ENCODE measurements at regions not wholly inside any gene's neighbourhood (a gene's known extent, or its start where the extent isn't known, plus 50 kb on each side); places are given as distances from the start of the nearest gene placed in this dataset.
"Not testable (repeated sequence)": the region's sequence is repeated elsewhere in the genome, so short reads cannot be mapped to it uniquely, and the experiment has no call there.

DNA sequence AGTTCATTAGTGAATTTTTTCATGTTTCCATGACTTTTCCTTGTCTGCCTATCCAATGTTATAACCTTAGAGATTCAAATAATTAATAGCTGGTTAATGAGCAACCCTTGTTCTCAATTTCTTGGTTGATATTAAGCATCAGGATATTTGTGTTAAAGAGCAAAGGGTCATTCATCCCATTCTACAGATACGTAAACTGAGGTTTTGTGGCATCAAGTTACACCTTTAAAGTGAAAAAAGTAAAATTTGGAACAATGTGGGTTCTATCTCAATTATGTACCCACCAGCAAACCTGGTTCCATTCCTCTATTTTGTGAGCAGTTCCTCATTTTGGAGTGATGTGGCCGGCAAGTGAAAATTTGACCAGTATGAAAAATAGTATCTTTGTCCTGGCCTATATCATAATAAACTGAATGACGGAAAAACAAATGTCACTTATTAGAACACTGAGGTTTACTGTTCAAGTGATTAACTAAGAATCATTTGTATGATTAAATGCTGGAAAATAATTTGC is 220.5 kb upstream of the ATP5MC3 start:
- DNase-seq = no peak

DNA sequence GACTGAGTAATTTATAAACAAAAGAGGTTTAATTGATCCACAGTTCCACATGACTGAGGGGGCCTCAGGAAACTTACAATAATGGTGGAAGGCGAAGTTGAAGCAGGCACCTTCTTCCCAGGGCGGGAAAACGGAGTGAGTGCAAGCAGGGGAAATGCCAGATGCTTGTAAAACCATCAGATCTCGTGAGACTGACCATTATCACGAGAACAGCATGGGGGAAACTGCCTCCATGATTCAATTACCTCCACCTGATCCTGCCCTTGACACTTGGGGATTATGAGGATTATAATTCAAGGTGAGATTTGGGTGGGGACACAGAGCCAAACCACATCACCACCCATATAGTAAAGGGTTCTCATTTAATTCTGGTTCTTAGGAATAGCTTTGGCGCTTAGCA is 219.5 kb upstream of the ATP5MC3 start:
- DNase-seq = no peak

DNA sequence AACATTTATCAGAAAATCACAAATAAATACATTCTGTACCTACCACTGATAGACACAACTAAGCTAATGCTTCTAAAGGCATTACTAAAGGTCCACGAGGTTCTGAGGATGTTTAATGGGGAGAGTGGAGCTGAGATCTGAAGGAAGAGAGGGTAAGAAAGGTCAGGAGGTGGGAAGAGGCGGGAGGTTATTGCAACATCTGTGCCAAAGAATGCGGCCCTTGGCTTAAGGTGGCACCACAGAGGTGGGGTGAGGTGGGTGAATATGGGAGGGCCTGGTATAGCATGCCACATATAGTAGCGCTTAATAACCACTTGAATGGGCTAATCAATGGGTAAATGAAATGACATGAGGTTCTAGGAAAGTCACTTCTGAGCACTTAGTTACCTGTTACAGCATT is 217.8 kb upstream of the ATP5MC3 start:
- no peak for DNase-seq

DNA sequence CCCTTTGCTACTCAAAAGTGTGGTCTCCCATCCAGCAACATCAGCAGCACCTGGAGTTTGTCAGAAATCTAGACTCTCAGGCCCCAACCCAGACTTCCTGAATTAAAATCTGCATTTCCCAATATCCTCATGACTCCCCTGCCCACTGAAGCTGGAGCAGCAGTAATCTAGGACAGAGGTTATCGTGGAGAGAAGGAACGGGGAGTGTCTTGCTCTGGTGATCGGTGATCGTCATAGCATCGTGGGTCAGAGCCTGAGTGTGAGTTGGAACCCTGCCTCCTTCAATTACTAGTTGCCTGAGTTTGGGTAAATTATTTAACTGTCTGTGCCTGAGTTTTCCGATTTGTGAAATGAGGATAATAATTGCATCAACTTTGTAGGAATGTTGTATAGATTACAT is 217.3 kb upstream of the ATP5MC3 start:
- no peak for DNase-seq

DNA sequence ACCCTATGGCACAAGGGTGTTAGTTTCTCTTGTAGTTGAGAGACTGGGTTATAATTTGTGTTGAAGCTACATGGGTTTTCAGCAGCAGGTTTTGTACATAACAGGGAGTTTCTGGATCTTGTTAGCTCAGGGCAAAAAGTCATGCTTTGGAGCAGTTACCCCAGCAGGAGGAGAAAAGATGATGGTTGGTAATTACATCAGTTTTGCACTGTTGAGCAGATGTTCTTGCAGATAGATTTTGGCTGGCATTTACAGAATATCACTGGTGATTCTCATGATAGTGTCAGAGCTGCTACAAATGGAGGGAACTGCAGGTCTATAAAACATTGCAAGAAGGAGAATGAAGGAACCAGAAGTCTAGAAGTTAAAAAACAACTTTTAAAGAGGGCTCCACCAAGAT is 215.2 kb upstream of the ATP5MC3 start:
- no peak for DNase-seq

DNA sequence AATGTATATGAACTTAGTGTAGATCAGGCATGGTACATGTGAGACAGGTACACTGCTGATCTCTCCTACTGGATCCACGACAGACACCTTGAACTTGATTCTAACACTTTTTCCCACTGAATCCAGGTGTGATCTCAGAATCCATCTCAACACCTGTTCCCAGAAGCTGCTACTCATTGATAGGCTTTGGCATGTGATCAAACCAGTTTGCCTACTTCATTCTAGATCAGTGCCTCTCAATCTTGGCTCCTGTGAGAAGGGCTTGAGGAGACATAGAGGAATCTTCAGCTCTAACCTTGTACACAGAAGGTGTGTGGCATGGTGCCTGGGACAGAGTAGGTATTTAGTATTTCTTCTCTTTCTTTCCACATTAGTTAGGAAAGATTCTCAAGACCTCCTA is 212.3 kb upstream of the ATP5MC3 start:
- DNase-seq = no peak

DNA sequence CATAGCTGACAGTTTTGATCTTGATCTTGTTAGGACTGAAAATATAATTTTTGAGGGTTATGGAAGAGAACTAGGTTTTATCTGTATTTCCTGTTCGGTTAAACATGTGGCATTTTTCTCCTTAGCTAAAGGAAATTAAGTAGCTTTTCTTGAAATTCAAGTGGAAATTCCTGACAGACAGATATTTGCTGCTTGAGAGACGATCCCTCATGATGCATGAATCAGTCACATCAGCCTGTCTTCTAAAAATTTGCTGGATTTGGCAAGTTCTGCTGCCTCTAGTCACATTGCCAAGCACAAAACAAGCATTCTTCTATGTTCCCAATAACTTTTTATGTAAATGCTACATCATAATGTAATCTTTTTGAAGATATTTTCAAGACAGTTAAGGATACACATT is 201.8 kb upstream of the ATP5MC3 start:
- no peak for DNase-seq

DNA sequence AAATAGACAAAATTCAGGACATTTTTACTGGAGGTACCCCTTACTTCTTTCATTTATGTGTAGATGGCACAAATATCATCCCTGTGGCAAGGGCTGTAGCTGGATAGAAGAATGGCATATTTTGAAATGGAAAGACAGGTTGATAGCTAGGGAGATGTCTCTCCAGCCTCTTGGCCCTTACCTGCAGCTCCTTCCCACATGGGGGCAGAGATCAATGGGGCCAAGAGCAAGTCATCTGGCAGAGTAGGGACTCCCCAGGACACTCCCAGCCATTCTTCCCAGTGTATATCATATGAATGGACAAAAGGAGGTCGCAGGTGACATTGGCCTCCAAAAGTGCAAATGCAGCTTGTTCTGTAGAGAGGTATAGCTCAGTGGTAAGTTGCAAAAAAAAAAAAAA is 192.2 kb upstream of the ATP5MC3 start:
- no peak for DNase-seq

DNA sequence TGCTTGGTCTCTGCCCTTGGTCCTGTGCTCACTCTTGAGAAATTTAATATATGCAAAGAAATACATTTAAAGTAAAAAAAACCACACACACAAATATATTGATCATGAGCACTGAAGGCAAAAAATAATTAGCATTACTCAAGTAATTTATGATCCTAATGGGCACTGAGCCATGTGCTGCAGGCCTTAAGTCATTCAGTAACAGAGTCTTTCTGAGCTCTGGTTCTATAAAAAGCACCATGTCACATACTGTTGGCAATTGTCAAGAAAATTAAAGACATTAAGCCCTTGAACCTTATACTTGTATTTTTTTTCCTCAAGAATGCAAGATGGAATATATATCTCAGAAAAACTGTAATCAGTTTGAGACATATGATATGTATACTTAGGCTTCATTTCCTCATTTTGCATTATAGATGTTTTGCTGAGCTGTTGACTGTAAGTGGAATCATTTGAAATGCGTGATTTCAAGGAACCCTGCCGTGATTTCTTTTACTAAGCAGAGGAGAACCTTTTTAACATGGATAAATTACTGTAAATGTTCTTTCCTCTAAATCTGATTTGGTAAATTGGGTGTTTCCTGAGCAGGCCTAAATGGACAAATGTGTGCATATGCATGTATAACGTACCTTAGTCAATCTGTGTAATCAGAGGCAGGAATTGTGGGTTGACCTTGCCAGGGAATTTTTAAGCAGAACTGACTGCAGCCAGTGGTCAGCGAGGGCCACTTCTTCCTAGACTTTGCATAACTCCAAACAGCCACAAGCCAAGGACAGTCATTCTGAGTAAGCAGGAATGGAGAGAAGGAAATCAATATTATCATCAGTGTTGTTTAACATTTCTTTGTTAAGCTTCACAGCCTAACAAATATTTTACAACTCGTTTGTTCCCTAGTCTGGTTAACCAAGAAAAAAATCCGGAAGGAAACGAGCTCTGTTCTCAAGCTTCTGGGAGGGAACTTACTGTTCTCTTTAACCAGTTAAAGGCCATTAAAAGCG is 191.5 kb upstream of the ATP5MC3 start:
- DNase-seq = peak; percentile 96 to 99

GRCh38 chr2:175371378-175371777 is 189.9 kb upstream of the ATP5MC3 start:
- peak; percentile 19 to 45 for DNase-seq

DNA sequence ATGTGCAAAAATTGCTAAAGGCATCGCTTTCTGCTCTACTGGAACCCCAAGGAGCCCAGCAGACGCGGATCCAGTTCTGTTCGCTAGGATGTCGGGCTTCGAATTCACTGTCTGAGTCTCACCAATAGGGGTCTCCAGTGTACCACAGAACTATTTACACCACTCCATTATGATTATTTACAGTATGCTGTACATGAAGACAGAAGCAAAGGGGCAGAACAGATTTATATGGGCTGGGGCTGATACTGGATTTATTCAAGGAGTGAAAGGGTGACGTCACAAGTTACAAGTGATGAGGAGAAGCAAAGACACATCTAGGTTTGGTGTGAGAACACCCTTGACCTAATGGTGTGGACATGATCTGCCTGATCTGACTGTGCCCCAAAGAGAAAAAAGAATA is 185.3 kb upstream of the ATP5MC3 start:
- peak; percentile 87 to 97 for DNase-seq

- no peak for DNase-seq
Observed at GRCh38 chr2:175363699-175364098, 182.2 kb upstream of the ATP5MC3 start.

DNA sequence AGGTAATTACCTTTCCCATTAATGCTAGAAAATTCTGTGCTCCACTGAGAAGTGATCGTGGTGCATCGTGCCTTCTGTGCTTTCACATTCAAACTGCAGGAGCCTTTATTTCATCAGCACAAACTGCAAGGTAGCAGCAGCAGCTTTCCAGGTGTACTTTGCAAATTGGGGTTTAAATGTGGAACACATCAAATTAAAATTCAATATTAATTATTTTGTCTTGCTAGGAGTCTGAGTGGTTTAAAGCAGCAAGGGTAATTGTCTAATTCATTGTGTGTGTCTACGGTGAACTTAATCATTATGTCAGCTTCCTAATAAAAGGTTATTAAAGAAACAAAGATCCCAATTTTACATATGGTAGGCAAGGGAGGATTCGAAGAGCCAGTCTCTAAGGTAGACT is 180.8 kb upstream of the ATP5MC3 start:
- no peak for DNase-seq

DNA sequence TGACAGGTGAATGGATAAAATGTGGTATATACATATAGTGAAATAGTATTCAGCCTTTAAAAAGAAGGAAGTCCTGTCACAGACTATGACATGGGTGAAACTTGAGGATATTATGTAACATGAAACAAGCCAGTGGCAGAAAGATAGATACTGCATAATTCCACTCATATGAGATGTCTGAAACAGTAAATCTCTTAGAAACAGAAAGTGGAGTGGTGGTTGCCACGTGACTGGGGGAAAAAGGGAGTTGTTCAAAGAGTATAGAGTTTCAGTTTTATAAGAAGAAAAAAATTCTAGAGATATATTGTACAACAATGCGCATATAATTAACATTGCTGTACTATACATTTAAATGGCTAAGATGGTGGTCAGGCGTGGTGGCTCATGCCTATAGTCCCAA is 178.2 kb upstream of the ATP5MC3 start:
- DNase-seq = no peak

DNA sequence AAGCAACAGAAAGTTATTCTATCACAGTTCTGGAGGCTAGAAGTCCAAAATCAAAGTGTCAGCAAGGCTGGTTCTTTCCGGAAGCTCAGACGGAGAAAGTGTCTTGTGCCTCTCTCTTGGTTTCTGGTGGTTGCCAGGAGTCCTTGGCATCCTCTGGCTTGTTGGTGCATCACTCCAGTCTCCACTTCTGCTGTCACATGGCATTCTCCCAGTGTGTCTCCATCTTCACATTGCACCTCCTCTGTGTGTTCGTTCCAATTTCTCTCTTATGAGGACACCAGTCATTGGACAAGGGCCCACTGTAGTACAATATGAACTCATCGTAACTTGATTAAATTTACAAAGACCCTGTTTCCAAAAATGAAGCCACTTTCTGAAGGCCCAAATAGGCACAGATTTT is 175.4 kb upstream of the ATP5MC3 start:
- no peak for DNase-seq

DNA sequence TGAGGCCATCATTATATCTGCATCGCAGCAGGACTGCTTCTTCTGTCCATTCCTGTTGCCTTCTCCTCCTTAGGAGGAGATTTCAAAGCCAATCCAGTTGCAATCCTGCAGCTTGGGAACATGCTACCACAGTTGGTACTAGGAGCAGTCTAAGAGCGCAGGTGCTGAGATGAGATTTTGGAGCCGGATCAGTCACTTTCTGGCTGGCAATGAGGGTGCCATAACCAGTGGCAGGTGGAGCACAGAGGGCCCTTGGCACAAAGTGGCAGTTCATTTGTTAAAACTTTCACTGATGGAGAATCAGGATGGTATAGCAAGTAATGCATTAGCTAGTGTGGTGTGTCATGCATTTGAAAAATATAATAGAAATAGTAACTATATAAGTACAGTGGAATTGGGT is 173.7 kb upstream of the ATP5MC3 start:
- DNase-seq = no peak

DNA sequence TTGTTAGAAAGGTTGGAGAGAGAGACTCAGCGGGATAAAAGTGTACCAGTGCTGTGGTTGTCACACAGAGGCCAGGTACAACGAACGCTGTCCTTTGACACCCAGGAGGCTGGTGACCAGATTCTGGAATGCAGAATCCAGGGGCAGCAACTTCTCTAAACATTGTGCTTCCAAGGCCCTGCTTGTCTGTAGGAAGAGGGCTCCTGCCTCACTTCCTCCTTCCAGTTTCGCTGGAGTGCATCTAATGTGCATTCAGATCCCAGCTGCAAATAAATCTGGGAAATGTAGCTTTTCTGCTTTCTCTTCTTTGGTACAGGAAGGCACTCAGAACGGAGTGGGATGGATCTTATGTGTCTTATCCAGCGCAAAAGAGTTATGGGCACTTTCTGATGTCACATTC is 171.8 kb upstream of the ATP5MC3 start:
- no peak for DNase-seq

- no peak for DNase-seq
Observed at GRCh38 chr2:175351512-175351911, 170.0 kb upstream of the ATP5MC3 start.

GRCh38 chr2:175350105-175350504 is 168.6 kb upstream of the ATP5MC3 start:
- no peak for DNase-seq

DNA sequence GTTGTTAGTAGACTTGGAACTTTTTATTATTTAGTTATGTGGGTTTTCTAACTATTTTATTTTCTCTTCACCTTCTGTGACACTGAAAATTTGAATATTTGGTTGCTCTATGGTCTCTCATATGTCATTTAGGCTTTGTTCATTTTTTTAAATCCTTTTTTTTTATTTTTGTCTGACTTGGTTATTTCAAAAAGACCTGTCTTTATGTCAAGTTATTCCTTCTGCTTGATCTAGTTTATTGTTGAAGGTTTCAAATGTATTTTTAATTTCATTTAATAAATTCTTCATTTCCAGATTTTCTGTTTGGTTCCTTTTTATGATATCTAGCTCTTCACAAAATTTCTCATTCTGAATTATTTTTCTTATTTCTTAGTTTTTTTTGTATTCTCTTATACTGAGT is 160.6 kb upstream of the ATP5MC3 start:
- DNase-seq = no peak

GRCh38 chr2:175330195-175330594 is 148.7 kb upstream of the ATP5MC3 start:
- DNase-seq = no peak

- DNase-seq = no peak
Observed at GRCh38 chr2:175326801-175327200, 145.3 kb upstream of the ATP5MC3 start.

DNA sequence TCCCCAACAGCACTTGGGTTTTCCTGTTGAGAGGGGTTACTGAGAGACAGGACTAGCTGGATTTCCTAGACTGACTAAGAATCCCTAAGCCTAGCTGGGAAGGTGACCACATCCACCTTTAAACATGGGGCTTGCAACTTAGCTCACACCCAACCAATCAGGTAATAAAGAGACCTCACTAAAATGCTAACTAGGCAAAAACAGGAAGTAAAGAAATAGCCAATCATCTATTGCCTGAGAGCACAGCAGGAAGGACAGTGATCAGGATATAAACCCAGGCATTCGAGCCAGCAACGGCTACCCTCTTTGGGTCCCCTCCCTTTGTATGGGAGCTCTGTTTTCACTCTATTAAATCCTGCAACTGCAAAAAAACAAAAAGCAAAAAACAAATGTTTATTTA is 144.7 kb upstream of the ATP5MC3 start:
- DNase-seq = not testable (repeated sequence)

GRCh38 chr2:175323162-175323561 is 141.7 kb upstream of the ATP5MC3 start:
- DNase-seq = no peak

- no peak for DNase-seq
Observed at GRCh38 chr2:175318542-175318941, 137.0 kb upstream of the ATP5MC3 start.
